GM10248 (cell line): ENCODE measurements at regions not wholly inside any gene's neighbourhood (a gene's known extent, or its start where the extent isn't known, plus 50 kb on each side); places are given as distances from the start of the nearest gene placed in this dataset.

Experiments used
- CTCF ChIA-PET: fragments of 300-600 bp; sonication (Branson Sonifier 250); formaldehyde crosslinking; extraction: SDS; loops from one replicate; lab custom pipeline; 2021; ENCODE audit warnings: antibody characterized with exemption; lab: Yijun Ruan, JAX
- POLR2A ChIA-PET: fragments of 350-650 bp; sonication (Branson Sonifier 250); formaldehyde crosslinking; extraction: SDS; loops from one replicate; lab custom pipeline; 2020; ENCODE audit warnings: antibody characterized with exemption; lab: Yijun Ruan, JAX
- DNase-seq: peaks from one replicate; pipeline ENCODE4 v3.0.0; 2012; ENCODE audit errors: extremely low spot score
- CTCF ChIP-seq: IDR thresholded peaks from 2 replicates; pipeline ENCODE4 v1.5.1; 2012; ENCODE audit warnings: mild to moderate bottlenecking, low read depth; ENCODE audit errors: extremely low read depth, missing control alignments, control extremely low read depth

- DNase-seq = no peak
- no peak for TF ChIP-seq CTCF
- ChIA-PET CTCF (no interaction called here), POLR2A (no interaction called here)
These were observed 1292.6 kb downstream of the BRINP3 start for GRCh38 chr1:189185097-189185496.

- DNase-seq = no peak
- TF ChIP-seq CTCF = no peak
- CTCF ChIA-PET = no interaction called here
- POLR2A ChIA-PET = no interaction called here
These were observed 1284.7 kb downstream of the BRINP3 start for GRCh38 chr1:189192741-189193520.

GRCh38 chr1:189205863-189206262 lies 1271.8 kb downstream of the BRINP3 start:
- no peak for TF ChIP-seq CTCF
- no peak for DNase-seq
- POLR2A ChIA-PET = no interaction called here
- CTCF ChIA-PET = no interaction called here

GRCh38 chr1:189206617-189207016 lies 1271.0 kb downstream of the BRINP3 start:
- POLR2A ChIA-PET = no interaction called here
- CTCF ChIA-PET = no interaction called here
- no peak for DNase-seq
- TF ChIP-seq CTCF = no peak

GRCh38 chr1:189211742-189212141 lies 1265.9 kb downstream of the BRINP3 start:
- TF ChIP-seq CTCF = no peak
- CTCF ChIA-PET = interaction anchor here (1.2 kb wide), 1 partner anchor 9 kb away, joined by 4 read pairs; no protein-coding TSS in a partner anchor
- no peak for DNase-seq
- POLR2A ChIA-PET = no interaction called here

- POLR2A ChIA-PET = no interaction called here
- TF ChIP-seq CTCF = no peak
- CTCF ChIA-PET = interaction anchor here (1.2 kb wide), 1 partner anchor 8 kb away, joined by 4 read pairs; no protein-coding TSS in a partner anchor
- no peak for DNase-seq
These were observed 1265.1 kb downstream of the BRINP3 start for GRCh38 chr1:189212606-189213005.
